ENCODE measurements at regions not wholly inside any gene's neighbourhood (a gene's known extent, or its start where the extent isn't known, plus 50 kb on each side); places are given as distances from the start of the nearest gene placed in this dataset.

- no peak overlapping the region for H3K27ac ChIP-seq (ENCODE audit: low read depth, low read length)
- H3K9ac ChIP-seq (ENCODE audit: low read depth in 1 of 3, low read length in 3 of 3): no peak overlapping the region
- no peaks in the 10 kb centered on the region for H3K4me1 ChIP-seq (ENCODE audit: control insufficient read depth in 3 of 3, insufficient read depth in 3 of 3, low read length in 3 of 3)
- H3K4me3 ChIP-seq (ENCODE audit: low read length in 3 of 3): no peak overlapping the region
- H3K36me3 ChIP-seq (ENCODE audit: control insufficient read depth in 3 of 3, insufficient read depth in 3 of 3, low read length in 3 of 3): no peaks in the 10 kb centered on the region
- H3K27me3 ChIP-seq (ENCODE audit: control insufficient read depth in 3 of 3, insufficient read depth in 3 of 3, low read length in 3 of 3): no peaks in the 10 kb centered on the region
- H3K9me3 ChIP-seq (ENCODE audit: control insufficient read depth in 3 of 3, low read length in 3 of 3): no peaks in the 10 kb centered on the region
These were observed 200.4 kb upstream of the PITX2 start for GRCh38 chr4:110823251-110823650.

DNA sequence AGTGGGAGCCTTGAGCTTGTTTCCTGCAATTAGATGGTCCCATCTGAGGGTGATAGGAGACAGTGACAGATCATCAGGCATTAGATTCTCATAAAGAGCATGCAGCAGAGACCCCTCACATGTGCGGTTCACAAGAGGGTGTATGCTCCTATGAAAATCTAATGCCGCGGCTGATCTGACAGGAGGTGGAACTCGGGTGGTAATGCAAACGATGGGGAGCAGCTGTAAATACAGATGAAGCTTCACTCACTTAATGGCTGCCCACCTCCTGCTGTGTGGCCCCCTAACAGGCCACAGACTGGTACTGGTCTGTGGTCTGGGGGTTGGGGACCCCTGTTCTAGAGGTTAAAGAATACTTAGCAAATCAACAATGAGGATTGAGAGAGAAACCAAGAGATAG, 201.5 kb upstream of the PITX2 start:
- Histone ChIP-seq H3K36me3 (ENCODE audit: control insufficient read depth in 3 of 3, insufficient read depth in 3 of 3, low read length in 3 of 3) (no peaks in the 10 kb centered on the region), H3K27ac (ENCODE audit: low read depth, low read length) (no peak overlapping the region), H3K9me3 (ENCODE audit: control insufficient read depth in 3 of 3, low read length in 3 of 3) (no peaks in the 10 kb centered on the region), H3K9ac (ENCODE audit: low read depth in 1 of 3, low read length in 3 of 3) (no peak overlapping the region), H3K27me3 (ENCODE audit: control insufficient read depth in 3 of 3, insufficient read depth in 3 of 3, low read length in 3 of 3) (no peaks in the 10 kb centered on the region), H3K4me3 (ENCODE audit: low read length in 3 of 3) (no peak overlapping the region), H3K4me1 (ENCODE audit: control insufficient read depth in 3 of 3, insufficient read depth in 3 of 3, low read length in 3 of 3) (no peaks in the 10 kb centered on the region)

- Histone ChIP-seq H3K27ac (ENCODE audit: low read depth, low read length) (no peak overlapping the region), H3K27me3 (ENCODE audit: control insufficient read depth in 3 of 3, insufficient read depth in 3 of 3, low read length in 3 of 3) (no peaks in the 10 kb centered on the region), H3K36me3 (ENCODE audit: control insufficient read depth in 3 of 3, insufficient read depth in 3 of 3, low read length in 3 of 3) (no peaks in the 10 kb centered on the region), H3K9me3 (ENCODE audit: control insufficient read depth in 3 of 3, low read length in 3 of 3) (no peaks in the 10 kb centered on the region), H3K4me3 (ENCODE audit: low read length in 3 of 3) (no peak overlapping the region), H3K4me1 (ENCODE audit: control insufficient read depth in 3 of 3, insufficient read depth in 3 of 3, low read length in 3 of 3) (no peaks in the 10 kb centered on the region), H3K9ac (ENCODE audit: low read depth in 1 of 3, low read length in 3 of 3) (no peak overlapping the region)
These were observed 203.8 kb upstream of the PITX2 start for GRCh38 chr4:110826656-110827055.

GRCh38 chr4:110830461-110830860, 207.6 kb upstream of the PITX2 start:
- Histone ChIP-seq H3K9me3 (ENCODE audit: control insufficient read depth in 3 of 3, low read length in 3 of 3) (no peaks in the 10 kb centered on the region), H3K27me3 (ENCODE audit: control insufficient read depth in 3 of 3, insufficient read depth in 3 of 3, low read length in 3 of 3) (no peaks in the 10 kb centered on the region), H3K4me1 (ENCODE audit: control insufficient read depth in 3 of 3, insufficient read depth in 3 of 3, low read length in 3 of 3) (no peaks in the 10 kb centered on the region), H3K9ac (ENCODE audit: low read depth in 1 of 3, low read length in 3 of 3) (no peak overlapping the region), H3K36me3 (ENCODE audit: control insufficient read depth in 3 of 3, insufficient read depth in 3 of 3, low read length in 3 of 3) (no peaks in the 10 kb centered on the region), H3K27ac (ENCODE audit: low read depth, low read length) (no peak overlapping the region), H3K4me3 (ENCODE audit: low read length in 3 of 3) (no peak overlapping the region)

GRCh38 chr4:110837896-110838450, 215.1 kb upstream of the PITX2 start:
- H3K9me3 ChIP-seq (ENCODE audit: control insufficient read depth in 3 of 3, low read length in 3 of 3): no peaks in the 10 kb centered on the region
- no peaks in the 10 kb centered on the region for H3K27me3 ChIP-seq (ENCODE audit: control insufficient read depth in 3 of 3, insufficient read depth in 3 of 3, low read length in 3 of 3)
- H3K36me3 ChIP-seq (ENCODE audit: control insufficient read depth in 3 of 3, insufficient read depth in 3 of 3, low read length in 3 of 3): no peaks in the 10 kb centered on the region
- H3K27ac ChIP-seq (ENCODE audit: low read depth, low read length): no peak overlapping the region
- no peak overlapping the region for H3K4me3 ChIP-seq (ENCODE audit: low read length in 3 of 3)
- H3K4me1 ChIP-seq (ENCODE audit: control insufficient read depth in 3 of 3, insufficient read depth in 3 of 3, low read length in 3 of 3): peaks cover 3 to 5% (median 4%) of the 10 kb centered on the region in 3 donors
- no peak overlapping the region for H3K9ac ChIP-seq (ENCODE audit: low read depth in 1 of 3, low read length in 3 of 3)

GRCh38 chr4:110840221-110840654, 217.4 kb upstream of the PITX2 start:
- no peaks in the 10 kb centered on the region for H3K36me3 ChIP-seq (ENCODE audit: control insufficient read depth in 3 of 3, insufficient read depth in 3 of 3, low read length in 3 of 3)
- H3K4me3 ChIP-seq (ENCODE audit: low read length in 3 of 3): no peak overlapping the region
- no peaks in the 10 kb centered on the region for H3K9me3 ChIP-seq (ENCODE audit: control insufficient read depth in 3 of 3, low read length in 3 of 3)
- no peak overlapping the region for H3K27ac ChIP-seq (ENCODE audit: low read depth, low read length)
- no peak overlapping the region for H3K9ac ChIP-seq (ENCODE audit: low read depth in 1 of 3, low read length in 3 of 3)
- no peaks in the 10 kb centered on the region for H3K27me3 ChIP-seq (ENCODE audit: control insufficient read depth in 3 of 3, insufficient read depth in 3 of 3, low read length in 3 of 3)
- H3K4me1 ChIP-seq (ENCODE audit: control insufficient read depth in 3 of 3, insufficient read depth in 3 of 3, low read length in 3 of 3): peaks cover 3 to 5% (median 4%) of the 10 kb centered on the region in 3 donors

GRCh38 chr4:110848787-110849186, 225.9 kb upstream of the PITX2 start:
- Histone ChIP-seq H3K36me3 (ENCODE audit: control insufficient read depth in 3 of 3, insufficient read depth in 3 of 3, low read length in 3 of 3) (no peaks in the 10 kb centered on the region), H3K9me3 (ENCODE audit: control insufficient read depth in 3 of 3, low read length in 3 of 3) (no peaks in the 10 kb centered on the region), H3K4me3 (ENCODE audit: low read length in 3 of 3) (no peak overlapping the region)

GRCh38 chr4:110849461-110849860, 226.6 kb upstream of the PITX2 start:
- H3K9me3 ChIP-seq (ENCODE audit: control insufficient read depth in 3 of 3, low read length in 3 of 3): no peaks in the 10 kb centered on the region
- H3K27me3 ChIP-seq (ENCODE audit: control insufficient read depth in 3 of 3, insufficient read depth in 3 of 3, low read length in 3 of 3): no peaks in the 10 kb centered on the region
- H3K9ac ChIP-seq (ENCODE audit: low read depth in 1 of 3, low read length in 3 of 3): no peak overlapping the region
- no peak overlapping the region for H3K27ac ChIP-seq (ENCODE audit: low read depth, low read length)
- no peak overlapping the region for H3K4me3 ChIP-seq (ENCODE audit: low read length in 3 of 3)
- no peaks in the 10 kb centered on the region for H3K36me3 ChIP-seq (ENCODE audit: control insufficient read depth in 3 of 3, insufficient read depth in 3 of 3, low read length in 3 of 3)
- H3K4me1 ChIP-seq (ENCODE audit: control insufficient read depth in 3 of 3, insufficient read depth in 3 of 3, low read length in 3 of 3): peaks cover 2 to 18% (median 11%) of the 10 kb centered on the region in 3 donors

More at GRCh38 chr4:110848787-110849186, 225.9 kb upstream of the PITX2 start:
- Histone ChIP-seq H3K4me1 (ENCODE audit: control insufficient read depth in 3 of 3, insufficient read depth in 3 of 3, low read length in 3 of 3) (peaks cover 2 to 14% (median 11%) of the 10 kb centered on the region in 3 donors), H3K9ac (ENCODE audit: low read depth in 1 of 3, low read length in 3 of 3) (no peak overlapping the region), H3K27me3 (ENCODE audit: control insufficient read depth in 3 of 3, insufficient read depth in 3 of 3, low read length in 3 of 3) (no peaks in the 10 kb centered on the region), H3K27ac (ENCODE audit: low read depth, low read length) (no peak overlapping the region)

GRCh38 chr4:110850461-110851442, 227.9 kb upstream of the PITX2 start:
- H3K9me3 ChIP-seq (ENCODE audit: control insufficient read depth in 3 of 3, low read length in 3 of 3): no peaks in the 10 kb centered on the region
- H3K4me1 ChIP-seq (ENCODE audit: control insufficient read depth in 3 of 3, insufficient read depth in 3 of 3, low read length in 3 of 3): peaks cover 2 to 19% (median 11%) of the 10 kb centered on the region in 3 donors
- no peaks in the 10 kb centered on the region for H3K27me3 ChIP-seq (ENCODE audit: control insufficient read depth in 3 of 3, insufficient read depth in 3 of 3, low read length in 3 of 3)
- no peaks in the 10 kb centered on the region for H3K36me3 ChIP-seq (ENCODE audit: control insufficient read depth in 3 of 3, insufficient read depth in 3 of 3, low read length in 3 of 3)
- H3K4me3 ChIP-seq (ENCODE audit: low read length in 3 of 3): peak overlapping the region; percentile 38 to 59 (median 41)
- peak overlapping the region; percentile 12 to 71 (median 44) for H3K9ac ChIP-seq (ENCODE audit: low read depth in 1 of 3, low read length in 3 of 3)
- peak overlapping the region; percentile 83 for H3K27ac ChIP-seq (ENCODE audit: low read depth, low read length)

DNA sequence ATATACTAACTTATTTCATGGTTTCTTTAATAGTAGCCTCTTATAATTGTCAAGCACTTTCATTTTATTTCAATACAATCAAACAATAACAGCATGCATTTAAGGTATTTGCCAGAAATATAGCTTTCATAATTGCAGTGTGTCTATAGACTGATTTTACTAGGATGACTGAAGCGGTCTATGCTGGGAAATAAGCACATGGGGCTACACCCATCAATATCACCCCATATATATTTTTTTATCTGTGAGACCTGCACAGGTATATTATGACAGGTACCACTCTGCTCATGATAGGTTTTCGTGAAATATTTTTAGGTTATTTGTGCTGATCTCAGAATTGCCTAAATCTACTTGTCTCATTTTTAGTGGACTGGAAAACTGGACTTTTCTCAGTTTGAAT, 229.1 kb upstream of the PITX2 start:
- H3K27ac ChIP-seq (ENCODE audit: low read depth, low read length): no peak overlapping the region

More for the DNA sequence above, 229.1 kb upstream of the PITX2 start:
- Histone ChIP-seq H3K27me3 (ENCODE audit: control insufficient read depth in 3 of 3, insufficient read depth in 3 of 3, low read length in 3 of 3) (no peaks in the 10 kb centered on the region), H3K4me1 (ENCODE audit: control insufficient read depth in 3 of 3, insufficient read depth in 3 of 3, low read length in 3 of 3) (peaks cover 2 to 19% (median 11%) of the 10 kb centered on the region in 3 donors), H3K36me3 (ENCODE audit: control insufficient read depth in 3 of 3, insufficient read depth in 3 of 3, low read length in 3 of 3) (no peaks in the 10 kb centered on the region), H3K9ac (ENCODE audit: low read depth in 1 of 3, low read length in 3 of 3) (no peak overlapping the region), H3K4me3 (ENCODE audit: low read length in 3 of 3) (no peak overlapping the region), H3K9me3 (ENCODE audit: control insufficient read depth in 3 of 3, low read length in 3 of 3) (no peaks in the 10 kb centered on the region)
